ENCODE measurements at regions not wholly inside any gene's neighbourhood (a gene's known extent, or its start where the extent isn't known, plus 50 kb on each side); places are given as distances from the start of the nearest gene placed in this dataset.

- Mint-ChIP-seq H3K27ac (no peak overlapping the region), H3K4me3 (no peak overlapping the region), H3K36me3 (no peaks in the 10 kb centered on the region), H3K4me1 (no peaks in the 10 kb centered on the region), H3K27me3 (no peaks in the 10 kb centered on the region), H3K9me3 (peaks cover 3 to 11% (median 6%) of the 10 kb centered on the region in 5 donors)
- H3K4me3 ChIP-seq (ENCODE audit: low read length): no peak overlapping the region
- H3K9me3 ChIP-seq (ENCODE audit: low read length): no peaks in the 10 kb centered on the region
- CTCF ChIA-PET: no interaction called here
- no peaks in the 10 kb centered on the region for H3K36me3 ChIP-seq (ENCODE audit: insufficient read depth, low read length)
- POLR2A ChIA-PET: no interaction called here
- no peak for DNase-seq
- H3K27me3 ChIP-seq (ENCODE audit: insufficient read depth, low read length, poor library complexity, severe bottlenecking): no peaks in the 10 kb centered on the region
- H3K4me1 ChIP-seq (ENCODE audit: insufficient read depth, low read length): no peaks in the 10 kb centered on the region
- no peak overlapping the region for H3K27ac ChIP-seq (ENCODE audit: low read depth, low read length)
These were observed 523.2 kb upstream of the EPHA5 start for GRCh38 chr4:66193487-66193886.

GRCh38 chr4:66187175-66187720 lies 517.0 kb upstream of the EPHA5 start:
- no peaks in the 10 kb centered on the region for H3K27me3 ChIP-seq (ENCODE audit: insufficient read depth, low read length, poor library complexity, severe bottlenecking)
- H3K27me3 Mint-ChIP-seq: no peaks in the 10 kb centered on the region
- H3K36me3 ChIP-seq (ENCODE audit: insufficient read depth, low read length): no peaks in the 10 kb centered on the region
- ChIA-PET CTCF (no interaction called here), POLR2A (no interaction called here)
- DNase-seq: no peak
- no peaks in the 10 kb centered on the region for H3K4me1 Mint-ChIP-seq
- no peaks in the 10 kb centered on the region for H3K9me3 ChIP-seq (ENCODE audit: low read length)
- no peaks in the 10 kb centered on the region for H3K36me3 Mint-ChIP-seq
- no peak overlapping the region for H3K4me3 Mint-ChIP-seq
- no peaks in the 10 kb centered on the region for H3K4me1 ChIP-seq (ENCODE audit: insufficient read depth, low read length)
- peaks cover 4 to 13% (median 8%) of the 10 kb centered on the region in 5 donors for H3K9me3 Mint-ChIP-seq
- no peak overlapping the region for H3K4me3 ChIP-seq (ENCODE audit: low read length)
- no peak overlapping the region for H3K27ac ChIP-seq (ENCODE audit: low read depth, low read length)
- H3K27ac Mint-ChIP-seq: no peak overlapping the region

GRCh38 chr4:66186095-66186494 lies 515.8 kb upstream of the EPHA5 start:
- no peaks in the 10 kb centered on the region for H3K9me3 ChIP-seq (ENCODE audit: low read length)
- Mint-ChIP-seq H3K4me3 (no peak overlapping the region), H3K27me3 (no peaks in the 10 kb centered on the region), H3K4me1 (no peaks in the 10 kb centered on the region), H3K36me3 (no peaks in the 10 kb centered on the region), H3K9me3 (peaks cover 4 to 19% (median 8%) of the 10 kb centered on the region in 5 donors), H3K27ac (no peak overlapping the region)
- no peaks in the 10 kb centered on the region for H3K36me3 ChIP-seq (ENCODE audit: insufficient read depth, low read length)
- H3K27me3 ChIP-seq (ENCODE audit: insufficient read depth, low read length, poor library complexity, severe bottlenecking): no peaks in the 10 kb centered on the region
- ChIA-PET POLR2A (no interaction called here), CTCF (no interaction called here)
- H3K4me1 ChIP-seq (ENCODE audit: insufficient read depth, low read length): no peaks in the 10 kb centered on the region
- H3K4me3 ChIP-seq (ENCODE audit: low read length): no peak overlapping the region
- H3K27ac ChIP-seq (ENCODE audit: low read depth, low read length): no peak overlapping the region
- no peak for DNase-seq

GRCh38 chr4:66182636-66183035 lies 512.3 kb upstream of the EPHA5 start:
- no peak for DNase-seq

GRCh38 chr4:66178906-66179305 lies 508.6 kb upstream of the EPHA5 start:
- DNase-seq: no peak
- Mint-ChIP-seq H3K4me1 (no peaks in the 10 kb centered on the region), H3K27me3 (no peaks in the 10 kb centered on the region), H3K4me3 (no peak overlapping the region), H3K9me3 (peaks cover 6 to 27% (median 15%) of the 10 kb centered on the region in 5 donors), H3K36me3 (no peaks in the 10 kb centered on the region), H3K27ac (no peak overlapping the region)
- Histone ChIP-seq H3K27ac (ENCODE audit: low read depth, low read length) (no peak overlapping the region), H3K27me3 (ENCODE audit: insufficient read depth, low read length, poor library complexity, severe bottlenecking) (no peaks in the 10 kb centered on the region), H3K9me3 (ENCODE audit: low read length) (no peaks in the 10 kb centered on the region), H3K4me3 (ENCODE audit: low read length) (no peak overlapping the region), H3K36me3 (ENCODE audit: insufficient read depth, low read length) (no peaks in the 10 kb centered on the region), H3K4me1 (ENCODE audit: insufficient read depth, low read length) (no peaks in the 10 kb centered on the region)
- POLR2A ChIA-PET: no interaction called here
- CTCF ChIA-PET: no interaction called here

More at GRCh38 chr4:66182636-66183035, 512.3 kb upstream of the EPHA5 start:
- Histone ChIP-seq H3K27ac (ENCODE audit: low read depth, low read length) (no peak overlapping the region), H3K9me3 (ENCODE audit: low read length) (no peaks in the 10 kb centered on the region), H3K27me3 (ENCODE audit: insufficient read depth, low read length, poor library complexity, severe bottlenecking) (no peaks in the 10 kb centered on the region), H3K4me1 (ENCODE audit: insufficient read depth, low read length) (no peaks in the 10 kb centered on the region), H3K36me3 (ENCODE audit: insufficient read depth, low read length) (no peaks in the 10 kb centered on the region), H3K4me3 (ENCODE audit: low read length) (no peak overlapping the region)
- CTCF ChIA-PET: no interaction called here
- no peaks in the 10 kb centered on the region for H3K27me3 Mint-ChIP-seq
- H3K4me3 Mint-ChIP-seq: no peak overlapping the region
- H3K27ac Mint-ChIP-seq: no peak overlapping the region
- H3K4me1 Mint-ChIP-seq: no peaks in the 10 kb centered on the region
- H3K9me3 Mint-ChIP-seq: peaks cover 3 to 27% (median 10%) of the 10 kb centered on the region in 5 donors
- POLR2A ChIA-PET: no interaction called here
- H3K36me3 Mint-ChIP-seq: no peaks in the 10 kb centered on the region

GRCh38 chr4:66169341-66169740 lies 499.1 kb upstream of the EPHA5 start:
- H3K9me3 ChIP-seq (ENCODE audit: low read length): no peaks in the 10 kb centered on the region
- peaks cover 3 to 21% (median 9%) of the 10 kb centered on the region in 5 donors for H3K9me3 Mint-ChIP-seq
- CTCF ChIA-PET: no interaction called here
- no peaks in the 10 kb centered on the region for H3K4me1 Mint-ChIP-seq
- H3K4me1 ChIP-seq (ENCODE audit: insufficient read depth, low read length): no peaks in the 10 kb centered on the region
- H3K36me3 Mint-ChIP-seq: no peaks in the 10 kb centered on the region
- DNase-seq: no peak
- no peaks in the 10 kb centered on the region for H3K36me3 ChIP-seq (ENCODE audit: insufficient read depth, low read length)
- H3K27me3 Mint-ChIP-seq: no peaks in the 10 kb centered on the region
- no peaks in the 10 kb centered on the region for H3K27me3 ChIP-seq (ENCODE audit: insufficient read depth, low read length, poor library complexity, severe bottlenecking)
- no peak overlapping the region for H3K4me3 ChIP-seq (ENCODE audit: low read length)
- no peak overlapping the region for H3K27ac ChIP-seq (ENCODE audit: low read depth, low read length)
- no peak overlapping the region for H3K4me3 Mint-ChIP-seq
- POLR2A ChIA-PET: no interaction called here
- no peak overlapping the region for H3K27ac Mint-ChIP-seq

GRCh38 chr4:66164869-66165268 lies 494.6 kb upstream of the EPHA5 start:
- H3K4me3 Mint-ChIP-seq: no peak overlapping the region
- H3K27ac Mint-ChIP-seq: no peak overlapping the region
- H3K9me3 ChIP-seq (ENCODE audit: low read length): no peaks in the 10 kb centered on the region
- CTCF ChIA-PET: no interaction called here
- DNase-seq: no peak
- H3K36me3 ChIP-seq (ENCODE audit: insufficient read depth, low read length): no peaks in the 10 kb centered on the region
- H3K9me3 Mint-ChIP-seq: peaks cover 2 to 18% (median 6%) of the 10 kb centered on the region in 5 donors
- no peaks in the 10 kb centered on the region for H3K4me1 ChIP-seq (ENCODE audit: insufficient read depth, low read length)
- H3K27me3 Mint-ChIP-seq: no peaks in the 10 kb centered on the region
- no peaks in the 10 kb centered on the region for H3K4me1 Mint-ChIP-seq
- H3K27me3 ChIP-seq (ENCODE audit: insufficient read depth, low read length, poor library complexity, severe bottlenecking): no peaks in the 10 kb centered on the region
- POLR2A ChIA-PET: no interaction called here
- H3K36me3 Mint-ChIP-seq: no peaks in the 10 kb centered on the region
- no peak overlapping the region for H3K27ac ChIP-seq (ENCODE audit: low read depth, low read length)
- no peak overlapping the region for H3K4me3 ChIP-seq (ENCODE audit: low read length)

GRCh38 chr4:66160606-66161005 lies 490.3 kb upstream of the EPHA5 start:
- ChIA-PET CTCF (no interaction called here), POLR2A (no interaction called here)
- H3K4me3 ChIP-seq (ENCODE audit: low read length): no peak overlapping the region
- no peaks in the 10 kb centered on the region for H3K27me3 ChIP-seq (ENCODE audit: insufficient read depth, low read length, poor library complexity, severe bottlenecking)
- Mint-ChIP-seq H3K4me3 (no peak overlapping the region), H3K4me1 (no peaks in the 10 kb centered on the region), H3K27me3 (no peaks in the 10 kb centered on the region), H3K36me3 (no peaks in the 10 kb centered on the region), H3K9me3 (peaks cover 6 to 23% (median 7%) of the 10 kb centered on the region in 5 donors), H3K27ac (no peak overlapping the region)
- no peaks in the 10 kb centered on the region for H3K36me3 ChIP-seq (ENCODE audit: insufficient read depth, low read length)
- no peaks in the 10 kb centered on the region for H3K4me1 ChIP-seq (ENCODE audit: insufficient read depth, low read length)
- no peak for DNase-seq
- H3K9me3 ChIP-seq (ENCODE audit: low read length): no peaks in the 10 kb centered on the region
- H3K27ac ChIP-seq (ENCODE audit: low read depth, low read length): no peak overlapping the region

GRCh38 chr4:66157594-66157993 lies 487.3 kb upstream of the EPHA5 start:
- no peaks in the 10 kb centered on the region for H3K9me3 ChIP-seq (ENCODE audit: low read length)
- H3K4me3 ChIP-seq (ENCODE audit: low read length): no peak overlapping the region
- no peak overlapping the region for H3K27ac Mint-ChIP-seq
- no peaks in the 10 kb centered on the region for H3K27me3 ChIP-seq (ENCODE audit: insufficient read depth, low read length, poor library complexity, severe bottlenecking)
- H3K36me3 ChIP-seq (ENCODE audit: insufficient read depth, low read length): no peaks in the 10 kb centered on the region
- POLR2A ChIA-PET: no interaction called here
- H3K4me1 ChIP-seq (ENCODE audit: insufficient read depth, low read length): no peaks in the 10 kb centered on the region
- H3K27ac ChIP-seq (ENCODE audit: low read depth, low read length): no peak overlapping the region
- no peaks in the 10 kb centered on the region for H3K27me3 Mint-ChIP-seq
- H3K4me1 Mint-ChIP-seq: no peaks in the 10 kb centered on the region
- CTCF ChIA-PET: no interaction called here
- H3K4me3 Mint-ChIP-seq: no peak overlapping the region
- DNase-seq: no peak
- H3K36me3 Mint-ChIP-seq: no peaks in the 10 kb centered on the region
- peaks cover 5 to 27% (median 9%) of the 10 kb centered on the region in 5 donors for H3K9me3 Mint-ChIP-seq

All from CD8-positive, alpha-beta memory T cell (primary cell).